Thyroid gland (tissue), 4 donors: ENCODE measurements at regions not wholly inside any gene's neighbourhood (a gene's known extent, or its start where the extent isn't known, plus 50 kb on each side); places are given as distances from the start of the nearest gene placed in this dataset.

Experiments
- DNase-seq, 2 donors: peaks; one replicate each; pipeline ENCODE4 v3.0.0-alpha.2; 2019
- H3K27ac ChIP-seq, 3 donors: fragments of 200-600 bp; sonication (generic); 1 replicate in 2 of 3; 2 replicates in 1 of 3; pipeline ENCODE4 v1.5.1; 2016 to 2019; ENCODE audit warnings: mild to moderate bottlenecking in 1 of 3, moderate library complexity in 1 of 3
- H3K27me3 ChIP-seq: fragments of 200-600 bp; sonication (generic); one replicate; pipeline ENCODE4 v1.5.1; 2019
- H3K36me3 ChIP-seq, 2 donors: fragments of 200-600 bp; sonication (generic); one replicate each; pipeline ENCODE4 v1.5.1; 2016 to 2019
- H3K4me1 ChIP-seq, 2 donors: fragments of 200-600 bp; sonication (generic); one replicate each; pipeline ENCODE4 v1.5.1; 2017 to 2019
- H3K4me3 ChIP-seq, 3 donors: fragments of 200-600 bp; sonication (generic); replicated peaks in 1 of 3; 1 replicate in 2 of 3; 2 replicates in 1 of 3; pipeline ENCODE4 v1.5.1; 2016; ENCODE audit warnings: mild to moderate bottlenecking in 1 of 3
- H3K9me3 ChIP-seq: fragments of 200-600 bp; sonication (generic); one replicate; pipeline ENCODE4 v1.5.1; 2017
- POLR2A ChIP-seq, 2 donors: fragments of 450-650 bp; IDR thresholded peaks; one replicate each; pipeline ENCODE4 v1.6.1; 2017; ENCODE audit warnings: antibody characterized with exemption in 2 of 2, mild to moderate bottlenecking in 2 of 2, moderate library complexity in 1 of 2
- WGBS, 2 donors: methylation state at CpG; one replicate each; pipeline ENCODE4 v1.1.5; 2017; 5-methylcytosine and 5-hydroxymethylcytosine counted together
- intact Hi-C: fragments of 100-400 bp; cut with DNase I; formaldehyde crosslinking; loops from one replicate; pipeline ENCODE4 v1.15.1; 2023
- TF ChIP-seq, protein P1 (sequence below), 6 experiments: fragments of 200-600 bp in 3 of 6; fragments of 450-650 bp in 3 of 6; sonication (generic) in 3 of 6; IDR thresholded peaks; one replicate each; pipeline ENCODE4 v1.5.1; 2016 to 2019; ENCODE audit warnings: antibody characterized with exemption in 6 of 6, mild to moderate bottlenecking in 2 of 6, inconsistent platforms in 1 of 6, moderate library complexity in 1 of 6

DNA sequence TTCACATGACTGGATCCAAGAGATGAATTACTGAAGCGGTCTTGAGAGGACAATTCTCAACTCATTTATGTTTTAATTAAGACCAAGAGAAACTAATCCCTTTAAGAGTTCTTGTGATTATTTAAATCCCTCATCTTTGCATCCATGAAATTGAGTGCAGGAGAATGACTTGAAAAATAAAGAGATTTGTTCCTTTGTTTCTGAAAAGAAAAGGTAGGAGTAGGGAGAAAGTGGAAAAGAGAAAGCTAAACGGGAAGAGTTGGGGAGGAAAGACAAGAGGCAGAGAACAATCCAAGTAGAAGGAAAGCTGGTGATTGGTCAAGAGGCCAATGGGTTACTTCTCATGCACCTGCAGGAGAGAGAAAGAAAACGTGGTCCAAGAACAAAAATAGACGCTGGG is 75.2 kb upstream of the SOX4 start:
- Histone ChIP-seq H3K27ac (no peak overlapping the region), H3K9me3 (no peaks in the 10 kb centered on the region), H3K4me3 (no peak overlapping the region), H3K36me3 (no peaks in the 10 kb centered on the region), H3K27me3 (no peaks in the 10 kb centered on the region), H3K4me1 (no peaks in the 10 kb centered on the region)
- intact Hi-C loops, result no loop called here
- TF ChIP-seq POLR2A (IDR thresholded peaks at IDR 0.05), result no peak
- TF ChIP-seq, protein P1, sequence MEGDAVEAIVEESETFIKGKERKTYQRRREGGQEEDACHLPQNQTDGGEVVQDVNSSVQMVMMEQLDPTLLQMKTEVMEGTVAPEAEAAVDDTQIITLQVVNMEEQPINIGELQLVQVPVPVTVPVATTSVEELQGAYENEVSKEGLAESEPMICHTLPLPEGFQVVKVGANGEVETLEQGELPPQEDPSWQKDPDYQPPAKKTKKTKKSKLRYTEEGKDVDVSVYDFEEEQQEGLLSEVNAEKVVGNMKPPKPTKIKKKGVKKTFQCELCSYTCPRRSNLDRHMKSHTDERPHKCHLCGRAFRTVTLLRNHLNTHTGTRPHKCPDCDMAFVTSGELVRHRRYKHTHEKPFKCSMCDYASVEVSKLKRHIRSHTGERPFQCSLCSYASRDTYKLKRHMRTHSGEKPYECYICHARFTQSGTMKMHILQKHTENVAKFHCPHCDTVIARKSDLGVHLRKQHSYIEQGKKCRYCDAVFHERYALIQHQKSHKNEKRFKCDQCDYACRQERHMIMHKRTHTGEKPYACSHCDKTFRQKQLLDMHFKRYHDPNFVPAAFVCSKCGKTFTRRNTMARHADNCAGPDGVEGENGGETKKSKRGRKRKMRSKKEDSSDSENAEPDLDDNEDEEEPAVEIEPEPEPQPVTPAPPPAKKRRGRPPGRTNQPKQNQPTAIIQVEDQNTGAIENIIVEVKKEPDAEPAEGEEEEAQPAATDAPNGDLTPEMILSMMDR (IDR thresholded peaks at IDR 0.05), result no peak
- no peak for DNase-seq
- WGBS, 2 donors, result 67 to 85% methylated on average over 4 of the region's 4 CpGs

GRCh38 chr6:21519642-21520041 is 73.9 kb upstream of the SOX4 start:
- DNase-seq, result no peak
- intact Hi-C loops, result no loop called here
- Histone ChIP-seq H3K36me3 (no peaks in the 10 kb centered on the region), H3K27ac (no peak overlapping the region), H3K4me1 (no peaks in the 10 kb centered on the region), H3K9me3 (no peaks in the 10 kb centered on the region), H3K27me3 (no peaks in the 10 kb centered on the region), H3K4me3 (no peak overlapping the region)
- 92 to 98% methylated on average over 1 of the region's 1 CpG for WGBS, 2 donors
- TF ChIP-seq, protein P1 (IDR thresholded peaks at IDR 0.05), result no peak
- TF ChIP-seq POLR2A (IDR thresholded peaks at IDR 0.05), result no peak

- H3K27ac ChIP-seq, result no peak overlapping the region
- 68 to 76% methylated on average over 4 of the region's 4 CpGs for WGBS, 2 donors
Measured at GRCh38 chr6:21521276-21521675, 72.3 kb upstream of the SOX4 start.

DNA sequence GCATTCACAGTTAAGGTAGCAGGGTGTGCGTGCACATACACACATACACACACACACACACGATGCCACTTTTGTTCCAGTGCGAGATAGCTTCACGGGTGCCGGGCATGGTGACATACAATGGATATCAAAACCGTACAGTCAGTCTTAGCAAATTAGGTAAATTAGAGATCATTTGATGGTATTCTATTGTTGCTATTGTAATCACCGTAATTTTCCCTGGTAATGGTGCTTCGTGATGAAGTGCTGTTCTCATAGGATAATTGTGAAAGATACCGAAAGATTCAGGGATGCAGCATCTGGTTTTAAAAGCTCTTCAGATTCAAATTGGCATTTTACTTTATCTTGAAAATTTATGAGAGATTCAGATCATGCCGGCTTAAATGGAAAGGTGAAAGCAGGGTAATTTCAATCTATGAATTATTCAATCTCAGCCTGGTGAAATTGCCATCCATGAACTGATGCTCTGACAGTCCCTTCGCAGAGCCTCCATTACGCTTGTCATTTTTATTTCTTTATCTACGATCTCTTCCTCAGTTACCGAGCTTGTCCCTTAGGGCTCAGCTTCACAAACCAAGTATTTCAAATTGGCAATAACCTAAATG is 71.3 kb upstream of the SOX4 start:
- H3K4me1 ChIP-seq, result no peaks in the 10 kb centered on the region
- no peaks in the 10 kb centered on the region for H3K9me3 ChIP-seq
- intact Hi-C loops, result no loop called here
- no peak overlapping the region for H3K4me3 ChIP-seq
- 93 to 95% methylated on average over 14 of the region's 14 CpGs for WGBS, 2 donors
- H3K36me3 ChIP-seq, result no peaks in the 10 kb centered on the region
- no peak overlapping the region for H3K27ac ChIP-seq
- no peaks in the 10 kb centered on the region for H3K27me3 ChIP-seq
- TF ChIP-seq, protein P1 (IDR thresholded peaks at IDR 0.05), result no peak
- no peak for TF ChIP-seq POLR2A (IDR thresholded peaks at IDR 0.05)
- no peak for DNase-seq

More at GRCh38 chr6:21521276-21521675, 72.3 kb upstream of the SOX4 start:
- H3K36me3 ChIP-seq, result no peaks in the 10 kb centered on the region
- H3K4me1 ChIP-seq, result no peaks in the 10 kb centered on the region
- no peaks in the 10 kb centered on the region for H3K9me3 ChIP-seq
- H3K4me3 ChIP-seq, result no peak overlapping the region
- TF ChIP-seq POLR2A (IDR thresholded peaks at IDR 0.05), result no peak
- TF ChIP-seq, protein P1 (IDR thresholded peaks at IDR 0.05), result no peak
- intact Hi-C loops, result no loop called here
- H3K27me3 ChIP-seq, result no peaks in the 10 kb centered on the region
- DNase-seq, result no peak

- 84 to 88% methylated on average over 18 to 19 of the region's 21 CpGs for WGBS, 2 donors
- H3K27me3 ChIP-seq, result no peaks in the 10 kb centered on the region
- H3K4me3 ChIP-seq, result no peak overlapping the region
- H3K36me3 ChIP-seq, result no peaks in the 10 kb centered on the region
- intact Hi-C loops, result no loop called here
- TF ChIP-seq, protein P1 (IDR thresholded peaks at IDR 0.05), result no peak
- TF ChIP-seq POLR2A (IDR thresholded peaks at IDR 0.05), result no peak
- no peak for DNase-seq
- no peaks in the 10 kb centered on the region for H3K4me1 ChIP-seq
- no peaks in the 10 kb centered on the region for H3K9me3 ChIP-seq
- H3K27ac ChIP-seq, result no peak overlapping the region
Measured at GRCh38 chr6:21522797-21523456, 70.6 kb upstream of the SOX4 start.
